ENCODE measurements at regions not wholly inside any gene's neighbourhood (a gene's known extent, or its start where the extent isn't known, plus 50 kb on each side); places are given as distances from the start of the nearest gene placed in this dataset.

- TF ChIP-seq EZH2phosphoT487 (IDR thresholded peaks at IDR 0.05; ENCODE audit: borderline replicate concordance) (no peak), CTCF (conservative IDR thresholded peaks at IDR 0.05; ENCODE audit: low read length) (no peak)
These were observed 276.8 kb downstream of the TEX29 start for GRCh38 chr13:111597191-111597611.

Measured in Loucy (cell line).